H1 (cell line): ENCODE measurements at regions not wholly inside any gene's neighbourhood (a gene's known extent, or its start where the extent isn't known, plus 50 kb on each side); places are given as distances from the start of the nearest gene placed in this dataset.

Experiments used
- CTCF ChIA-PET: fragments of 300-600 bp; sonication (Branson Sonifier 250); formaldehyde crosslinking; loops from one replicate; lab custom pipeline; 2021; ENCODE audit not compliant: partially characterized antibody; lab: Charles Lee
- POLR2A ChIA-PET: fragments of 300-600 bp; sonication (Branson Sonifier 250); formaldehyde crosslinking; loops from one replicate; lab custom pipeline; 2021; ENCODE audit warnings: inconsistent platforms; ENCODE audit not compliant: partially characterized antibody; lab: Charles Lee
- DNase-seq, 2 experiments: peaks; one replicate each; pipeline versions ENCODE4 v3.0.0 to v3.0.0-alpha.2; 2010 to 2022; ENCODE audit warnings: low spot score in 2 of 2, low read depth in 1 of 2, mixed read lengths in 1 of 2
- FAIRE-seq: peaks from 2 replicates; lab custom pipeline; 2011; peaks lifted over from hg19 to GRCh38; lab: Jason Lieb, UNC
- H2AFZ ChIP-seq: 2 replicates; pipeline ENCODE4 v1.8.1; 2012; ENCODE audit warnings: low read length, inconsistent platforms
- H2AK5ac ChIP-seq: 2 replicates; pipeline ENCODE4 v1.6.1; 2013; ENCODE audit warnings: low read depth, low read length
- H2BK120ac ChIP-seq: replicated peaks from 2 replicates; pipeline ENCODE3; 2013; ENCODE audit warnings: low read depth, low read length, inconsistent platforms
- H2BK12ac ChIP-seq: 2 replicates; pipeline ENCODE4 v1.6.1; 2013; ENCODE audit warnings: low read depth, low read length
- H2BK15ac ChIP-seq: 2 replicates; pipeline ENCODE4 v1.6.1; 2013; ENCODE audit warnings: low read length
- H2BK20ac ChIP-seq: 2 replicates; pipeline ENCODE4 v1.6.1; 2013; ENCODE audit warnings: low read length
- H2BK5ac ChIP-seq: 2 replicates; pipeline ENCODE4 v1.6.1; 2013; ENCODE audit warnings: low read depth, low read length
- H3K14ac ChIP-seq: 2 replicates; pipeline ENCODE4 v1.6.1; 2013; ENCODE audit warnings: inconsistent platforms; ENCODE audit not compliant: insufficient read length
- H3K18ac ChIP-seq: 2 replicates; pipeline ENCODE4 v1.6.1; 2013; ENCODE audit warnings: low read length; ENCODE audit errors: extremely low read depth
- H3K23ac ChIP-seq: 2 replicates; pipeline ENCODE4 v1.6.1; 2013; ENCODE audit warnings: inconsistent platforms; ENCODE audit not compliant: insufficient read length
- H3K23me2 ChIP-seq: 2 replicates; pipeline ENCODE4 v1.6.1; 2013; ENCODE audit warnings: low read depth, low read length
- H3K27ac ChIP-seq: 2 replicates; pipeline ENCODE4 v1.6.1; 2011; ENCODE audit warnings: low read depth, low read length, inconsistent platforms
- H3K27me3 ChIP-seq, 4 experiments: replicated peaks in 1 of 4; 1 replicate in 1 of 4; 2 replicates in 3 of 4; pipeline versions ENCODE4 v1.6.1 to v1.8.1; 2011 to 2013; ENCODE audit warnings: low read length in 3 of 4, mild to moderate bottlenecking in 3 of 4, inconsistent platforms in 2 of 4, mixed read lengths in 2 of 4, moderate library complexity in 1 of 4; ENCODE audit not compliant: control insufficient read depth in 3 of 4, insufficient read depth in 3 of 4; ENCODE audit errors: extremely low read depth in 1 of 4
- H3K36me3 ChIP-seq, 4 experiments: 2 replicates each; pipeline versions ENCODE4 v1.6.1 to v1.8.1; 2011 to 2013; ENCODE audit warnings: mild to moderate bottlenecking in 4 of 4, low read length in 3 of 4, moderate library complexity in 2 of 4, control low read depth in 1 of 4, inconsistent platforms in 1 of 4; ENCODE audit not compliant: insufficient read depth in 4 of 4, control insufficient read depth in 2 of 4
- H3K4ac ChIP-seq: replicated peaks from 2 replicates; pipeline ENCODE3; 2013; ENCODE audit warnings: low read length, low read depth, mixed read lengths, inconsistent platforms; ENCODE audit not compliant: insufficient read length
- H3K4me1 ChIP-seq, 4 experiments: replicated peaks in 1 of 4; 1 replicate in 1 of 4; 2 replicates in 3 of 4; pipeline versions ENCODE4 v1.6.1 to v1.8.1; 2011 to 2013; ENCODE audit warnings: low read length in 3 of 4, inconsistent platforms in 2 of 4, mixed read lengths in 1 of 4; ENCODE audit not compliant: insufficient read depth in 4 of 4, control insufficient read depth in 3 of 4
- H3K4me2 ChIP-seq, 2 experiments: 2 replicates each; pipeline versions ENCODE4 v1.6.1 to v1.8.1; 2011 to 2013; ENCODE audit warnings: low read depth in 2 of 2, low read length in 2 of 2, control low read depth in 1 of 2, inconsistent platforms in 1 of 2, mild to moderate bottlenecking in 1 of 2; ENCODE audit not compliant: insufficient read depth in 1 of 2
- H3K4me3 ChIP-seq, 4 experiments: fragments of 200-600, 300-600 bp in 1 of 4; sonication (generic), shearing (Covaris generic), sonication (Bioruptor Twin) in 1 of 4; 2 replicates each; pipeline versions ENCODE4 v1.5.1 to v1.8.1; 2011 to 2016; ENCODE audit warnings: low read length in 4 of 4, low read depth in 3 of 4, control low read depth in 2 of 4, inconsistent platforms in 2 of 4, mild to moderate bottlenecking in 2 of 4, mixed read lengths in 1 of 4, moderate library complexity in 1 of 4; ENCODE audit not compliant: insufficient read depth in 2 of 4; ENCODE audit errors: extremely low read depth in 1 of 4
- H3K56ac ChIP-seq: replicated peaks from 2 replicates; pipeline ENCODE3; 2013; ENCODE audit warnings: low read depth, mild to moderate bottlenecking, mixed read lengths, low read length, inconsistent platforms; ENCODE audit not compliant: insufficient read length
- H3K79me1 ChIP-seq: 2 replicates; pipeline ENCODE4 v1.6.1; 2013; ENCODE audit warnings: low read depth, low read length, control low read depth
- H3K79me2 ChIP-seq, 2 experiments: 2 replicates each; pipeline versions ENCODE4 v1.6.1 to v1.8.1; 2012 to 2013; ENCODE audit warnings: low read length in 2 of 2, mild to moderate bottlenecking in 2 of 2, inconsistent platforms in 1 of 2; ENCODE audit not compliant: insufficient read depth in 2 of 2, control insufficient read depth in 1 of 2
- H3K9ac ChIP-seq, 4 experiments: replicated peaks in 1 of 4; 1 replicate in 1 of 4; 2 replicates in 3 of 4; pipeline versions ENCODE4 v1.6.1 to v1.8.1; 2011 to 2013; ENCODE audit warnings: low read depth in 3 of 4, low read length in 3 of 4, control low read depth in 2 of 4, mild to moderate bottlenecking in 2 of 4, moderate library complexity in 2 of 4, inconsistent platforms in 1 of 4; ENCODE audit errors: extremely low read depth in 1 of 4
- H3K9me3 ChIP-seq, 2 experiments: 2 replicates each; pipeline versions ENCODE4 v1.6.1 to v1.8.1; 2012 to 2013; ENCODE audit warnings: mild to moderate bottlenecking in 2 of 2, moderate library complexity in 2 of 2, control low read depth in 1 of 2, inconsistent platforms in 1 of 2, low read depth in 1 of 2, low read length in 1 of 2, mixed read lengths in 1 of 2; ENCODE audit not compliant: insufficient read depth in 2 of 2
- H4K20me1 ChIP-seq, 2 experiments: replicated peaks in 1 of 2; 2 replicates each; pipeline versions ENCODE3 to v1.8.1; 2011 to 2013; ENCODE audit warnings: inconsistent platforms in 2 of 2, low read length in 2 of 2, mild to moderate bottlenecking in 1 of 2; ENCODE audit not compliant: insufficient read depth in 2 of 2, control insufficient read depth in 1 of 2
- H4K5ac ChIP-seq: 2 replicates; pipeline ENCODE4 v1.6.1; 2013; ENCODE audit warnings: low read length, low read depth, mixed read lengths, inconsistent platforms; ENCODE audit not compliant: insufficient read length
- H4K8ac ChIP-seq: 2 replicates; pipeline ENCODE4 v1.8.0; 2013; ENCODE audit warnings: mild to moderate bottlenecking, moderate library complexity, low read length, inconsistent platforms; ENCODE audit not compliant: insufficient read depth; ENCODE audit errors: extremely low read depth
- H4K91ac ChIP-seq: replicated peaks from 2 replicates; pipeline ENCODE3; 2013; ENCODE audit warnings: low read length, mixed read lengths, inconsistent platforms; ENCODE audit not compliant: insufficient read length
- CBX8 ChIP-seq: fragments of 300-800, 300-1000 bp; sonication (generic); IDR thresholded peaks from 2 replicates; pipeline ENCODE4 v1.7.1; 2016; ENCODE audit warnings: low read depth, low read length, borderline replicate concordance
- RBBP5 ChIP-seq: IDR thresholded peaks from 2 replicates; pipeline ENCODE4 v1.7.1; 2012; ENCODE audit warnings: low read depth, mild to moderate bottlenecking, inconsistent platforms, low read length, moderate library complexity, borderline replicate concordance
- TCF12 ChIP-seq: IDR thresholded peaks from 2 replicates; pipeline ENCODE4 v1.6.1; 2011; ENCODE audit warnings: low read depth, mild to moderate bottlenecking, low read length
- TF ChIP-seq, protein P1 (sequence below): IDR thresholded peaks from 2 replicates; pipeline ENCODE4 v1.6.1; 2011; ENCODE audit warnings: low read depth, mild to moderate bottlenecking, low read length; ENCODE audit not compliant: insufficient read depth

DNA sequence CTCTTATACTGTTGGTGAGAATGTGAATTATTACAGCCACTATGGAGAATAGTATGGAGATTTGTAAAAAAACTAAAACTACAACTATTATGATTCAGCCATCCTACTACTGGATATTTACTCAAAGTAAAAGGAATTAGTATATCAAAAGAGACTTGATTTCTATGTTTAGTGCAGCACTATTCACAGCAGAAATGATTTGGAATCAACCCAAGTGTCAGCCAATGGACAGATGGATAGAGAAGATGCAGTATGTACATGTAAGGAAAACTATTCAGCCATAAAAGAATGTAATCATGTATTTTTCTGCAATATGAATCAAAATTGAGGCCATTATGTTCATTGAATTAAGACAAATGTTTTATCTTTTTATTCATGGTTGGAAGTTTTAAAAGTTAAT lies 1705.5 kb downstream of the SLITRK1 start:
- H3K27me3 ChIP-seq: no peaks in the 10 kb centered on the region
- no peak overlapping the region for H4K8ac ChIP-seq
- no peak overlapping the region for H3K14ac ChIP-seq
- H4K20me1 ChIP-seq: no peaks in the 10 kb centered on the region
- H3K27ac ChIP-seq: no peak overlapping the region
- no peak for FAIRE-seq
- H3K4me2 ChIP-seq: no peak overlapping the region
- H3K23me2 ChIP-seq: no peaks in the 10 kb centered on the region
- no peak overlapping the region for H3K9ac ChIP-seq
- H2BK20ac ChIP-seq: no peak overlapping the region
- H3K79me1 ChIP-seq: no peaks in the 10 kb centered on the region
- ChIA-PET CTCF (no interaction called here), POLR2A (no interaction called here)
- no peak overlapping the region for H3K18ac ChIP-seq
- H3K36me3 ChIP-seq: no peaks in the 10 kb centered on the region
- H3K9me3 ChIP-seq: no peaks in the 10 kb centered on the region
- H3K79me2 ChIP-seq: no peaks in the 10 kb centered on the region
- H3K4me1 ChIP-seq: no peaks in the 10 kb centered on the region
- no peak overlapping the region for H2BK15ac ChIP-seq
- H3K23ac ChIP-seq: no peak overlapping the region
- H2BK5ac ChIP-seq: no peak overlapping the region
- H2AFZ ChIP-seq: no peak overlapping the region
- no peak overlapping the region for H3K4ac ChIP-seq
- H4K5ac ChIP-seq: no peak overlapping the region
- H2BK120ac ChIP-seq: no peak overlapping the region
- H3K4me3 ChIP-seq: no peak overlapping the region
- no peak overlapping the region for H2BK12ac ChIP-seq
- no peak overlapping the region for H3K56ac ChIP-seq
- no peak overlapping the region for H4K91ac ChIP-seq
- DNase-seq: no peak
- no peak overlapping the region for H2AK5ac ChIP-seq
- TF ChIP-seq, protein P1, sequence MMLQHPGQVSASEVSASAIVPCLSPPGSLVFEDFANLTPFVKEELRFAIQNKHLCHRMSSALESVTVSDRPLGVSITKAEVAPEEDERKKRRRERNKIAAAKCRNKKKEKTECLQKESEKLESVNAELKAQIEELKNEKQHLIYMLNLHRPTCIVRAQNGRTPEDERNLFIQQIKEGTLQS: no peak
- TF ChIP-seq CBX8 (no peak), TCF12 (no peak), RBBP5 (no peak)
